WTC11 (cell line): ENCODE measurements at regions not wholly inside any gene's neighbourhood (a gene's known extent, or its start where the extent isn't known, plus 50 kb on each side); places are given as distances from the start of the nearest gene placed in this dataset.

ENCODE experiments used
- ATAC-seq: fragments of 200-7000 bp; cut with Tn5 transposase; 2 replicates; pipeline ENCODE4 v1.10.0; 2021; ENCODE audit warnings: mild to moderate bottlenecking, moderate library complexity
- CTCF ChIA-PET: fragments of 300-600 bp; sonication (Branson Sonifier 250); formaldehyde crosslinking; loops from one replicate; lab custom pipeline; 2021; ENCODE audit warnings: antibody characterized with exemption; lab: Charles Lee
- POLR2A ChIA-PET: fragments of 350-600 bp; sonication (Branson Sonifier 250); formaldehyde crosslinking; loops from one replicate; lab custom pipeline; 2021; ENCODE audit warnings: antibody characterized with exemption; lab: Charles Lee
- DNase-seq: peaks from one replicate; pipeline ENCODE4 v3.0.0; 2021; ENCODE audit warnings: low spot score
- H3K27ac Mint-ChIP-seq: 2 replicates; pipeline ENCODE4 v1.8.0; 2021; ENCODE audit warnings: mixed read lengths
- H3K27me3 Mint-ChIP-seq: 2 replicates; pipeline ENCODE4 v1.8.0; 2021; ENCODE audit warnings: low read depth, mild to moderate bottlenecking, moderate library complexity, mixed read lengths
- H3K36me3 Mint-ChIP-seq: 2 replicates; pipeline ENCODE4 v1.8.0; 2021; ENCODE audit warnings: mixed read lengths
- H3K4me1 Mint-ChIP-seq: 2 replicates; pipeline ENCODE4 v1.8.0; 2022; ENCODE audit warnings: mixed read lengths
- H3K4me3 Mint-ChIP-seq: 2 replicates; pipeline ENCODE4 v1.8.0; 2021; ENCODE audit warnings: mild to moderate bottlenecking, moderate library complexity, mixed read lengths
- H3K9me3 Mint-ChIP-seq: 2 replicates; pipeline ENCODE4 v1.8.0; 2021; ENCODE audit warnings: mixed read lengths
- ATF1 ChIP-seq: sonication (generic); formaldehyde crosslinking; IDR thresholded peaks from 2 replicates; pipeline ENCODE4 v1.8.1; 2023; ENCODE audit warnings: mild to moderate bottlenecking, moderate library complexity, missing genetic modification reagents
- ATF6 ChIP-seq: sonication (generic); formaldehyde crosslinking; IDR thresholded peaks from 2 replicates; pipeline ENCODE4 v1.8.1; 2023; ENCODE audit warnings: mild to moderate bottlenecking, missing genetic modification reagents
- CBFB ChIP-seq: sonication (generic); formaldehyde crosslinking; IDR thresholded peaks from 2 replicates; pipeline ENCODE4 v1.8.1; 2022; ENCODE audit warnings: mild to moderate bottlenecking, low read depth, missing genetic modification reagents
- CREM ChIP-seq: sonication (generic); formaldehyde crosslinking; IDR thresholded peaks from 2 replicates; pipeline ENCODE4 v1.8.1; 2022; ENCODE audit warnings: mild to moderate bottlenecking, missing genetic modification reagents, moderate library complexity
- ELF4 ChIP-seq: sonication (generic); formaldehyde crosslinking; IDR thresholded peaks from 2 replicates; pipeline ENCODE4 v1.8.1; 2022; ENCODE audit warnings: low read depth, mild to moderate bottlenecking, moderate library complexity, missing genetic modification reagents
- EMX1 ChIP-seq: fragments of 250-450 bp; sonication (Bioruptor Pico); IDR thresholded peaks from 2 replicates; pipeline ENCODE4 v1.8.0; 2021; ENCODE audit warnings: mild to moderate bottlenecking
- FOXK1 ChIP-seq: sonication (generic); formaldehyde crosslinking; IDR thresholded peaks from 2 replicates; pipeline ENCODE4 v1.8.0; 2022; ENCODE audit warnings: mild to moderate bottlenecking, moderate library complexity, missing genetic modification reagents
- GABPB1 ChIP-seq: sonication (generic); formaldehyde crosslinking; IDR thresholded peaks from 2 replicates; pipeline ENCODE4 v1.8.1; 2023; ENCODE audit warnings: mild to moderate bottlenecking, missing genetic modification reagents
- GRHL2 ChIP-seq: fragments of 250-450 bp; sonication (Bioruptor Pico); IDR thresholded peaks from 2 replicates; pipeline ENCODE4 v1.8.0; 2022; ENCODE audit warnings: mild to moderate bottlenecking, moderate library complexity; ENCODE audit not compliant: insufficient replicate concordance, severe bottlenecking
- HMGXB4 ChIP-seq: sonication (generic); formaldehyde crosslinking; IDR thresholded peaks from 2 replicates; pipeline ENCODE4 v1.8.1; 2023; ENCODE audit warnings: mild to moderate bottlenecking, moderate library complexity, missing genetic modification reagents
- IRF2 ChIP-seq: sonication (generic); formaldehyde crosslinking; IDR thresholded peaks from 2 replicates; pipeline ENCODE4 v1.8.0; 2022; ENCODE audit warnings: low read depth, missing genetic modification reagents, borderline replicate concordance
- JAZF1 ChIP-seq: fragments of 250-450 bp; sonication (Bioruptor Pico); IDR thresholded peaks from 2 replicates; pipeline ENCODE4 v1.9.0; 2021; ENCODE audit warnings: moderate library complexity, mild to moderate bottlenecking, inconsistent platforms
- MXD4 ChIP-seq: fragments of 250-450 bp; sonication (Bioruptor Pico); IDR thresholded peaks from 2 replicates; pipeline ENCODE4 v1.8.0; 2021; ENCODE audit warnings: mild to moderate bottlenecking, moderate library complexity, borderline replicate concordance
- PREB ChIP-seq: sonication (generic); formaldehyde crosslinking; IDR thresholded peaks from 2 replicates; pipeline ENCODE4 v1.8.1; 2022; ENCODE audit warnings: mild to moderate bottlenecking, missing genetic modification reagents, moderate library complexity, borderline replicate concordance
- RELA ChIP-seq: sonication (generic); formaldehyde crosslinking; IDR thresholded peaks from 2 replicates; pipeline ENCODE4 v1.8.1; 2022; ENCODE audit warnings: missing genetic modification reagents, mild to moderate bottlenecking, borderline replicate concordance
- RORB ChIP-seq: fragments of 250-450 bp; sonication (Bioruptor Pico); IDR thresholded peaks from 2 replicates; pipeline ENCODE4 v1.9.0; 2021; ENCODE audit warnings: mild to moderate bottlenecking
- SMAD3 ChIP-seq: sonication (generic); formaldehyde crosslinking; IDR thresholded peaks from 2 replicates; pipeline ENCODE4 v1.8.0; 2022; ENCODE audit warnings: missing genetic modification reagents, mild to moderate bottlenecking, borderline replicate concordance
- SMAD4 ChIP-seq: sonication (generic); formaldehyde crosslinking; IDR thresholded peaks from 2 replicates; pipeline ENCODE4 v1.8.0; 2022; ENCODE audit warnings: mild to moderate bottlenecking, missing genetic modification reagents
- TP53 ChIP-seq: sonication (generic); formaldehyde crosslinking; IDR thresholded peaks from 2 replicates; pipeline ENCODE4 v1.8.1; 2023; ENCODE audit warnings: mild to moderate bottlenecking, missing genetic modification reagents
- ZNF138 ChIP-seq: sonication (generic); formaldehyde crosslinking; conservative IDR thresholded peaks from 2 replicates; pipeline ENCODE4 v1.8.1; 2022; ENCODE audit warnings: mild to moderate bottlenecking, moderate library complexity, missing genetic modification reagents
- ZNF263 ChIP-seq: sonication (generic); formaldehyde crosslinking; IDR thresholded peaks from 2 replicates; pipeline ENCODE4 v1.8.1; 2022; ENCODE audit warnings: low read depth, mild to moderate bottlenecking, moderate library complexity, missing genetic modification reagents
- ZNF423 ChIP-seq: fragments of 250-450 bp; sonication (Bioruptor Pico); IDR thresholded peaks from 2 replicates; pipeline ENCODE4 v2.1.2; 2022; ENCODE audit warnings: mild to moderate bottlenecking, moderate library complexity
- TF ChIP-seq, protein P1 (sequence below): sonication (generic); formaldehyde crosslinking; IDR thresholded peaks from 2 replicates; pipeline ENCODE4 v1.8.0; 2023; ENCODE audit warnings: missing genetic modification reagents

DNA sequence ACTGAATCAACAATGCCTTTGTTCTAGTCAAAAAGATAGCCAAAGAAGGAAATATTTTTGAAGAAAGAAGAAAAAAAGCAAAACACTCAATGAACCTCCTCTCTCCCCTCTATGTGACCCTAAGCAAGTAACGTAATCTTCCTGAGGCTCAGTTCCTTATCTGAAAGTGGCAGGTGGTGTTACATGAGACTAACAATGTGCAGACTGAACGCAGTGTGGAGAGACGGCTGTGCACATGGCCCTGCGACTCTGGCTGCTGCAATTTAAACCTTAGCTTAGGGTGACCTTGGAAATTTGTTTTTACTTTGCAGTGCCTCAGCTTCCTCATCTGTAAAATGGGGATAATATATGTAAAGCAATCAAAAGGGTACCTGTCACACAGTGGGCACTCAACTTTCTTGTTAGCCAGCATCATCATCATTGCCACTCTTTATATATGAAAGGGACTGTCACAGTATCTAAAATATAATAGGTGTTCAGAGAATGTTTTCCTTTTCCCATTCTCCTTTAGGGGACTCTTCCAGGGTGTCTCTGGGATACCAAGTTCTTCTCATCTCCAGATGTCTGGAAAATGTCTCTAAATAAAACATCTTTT is 100.1 kb upstream of the JUN start:
- CTCF ChIA-PET: no interaction called here
- TF ChIP-seq CBFB (CRISPR knock-in tag): no peak
- no peak for TF ChIP-seq IRF2
- DNase-seq (no peak), ATAC-seq (no peak)
- POLR2A ChIA-PET: no interaction called here
- no peak overlapping the region for H3K4me3 Mint-ChIP-seq
- peaks cover 6% of the 10 kb centered on the region for H3K4me1 Mint-ChIP-seq
- H3K36me3 Mint-ChIP-seq: no peaks in the 10 kb centered on the region
- no peaks in the 10 kb centered on the region; the same call in 1 of the 2 replicates for H3K27me3 Mint-ChIP-seq
- no peaks in the 10 kb centered on the region for H3K9me3 Mint-ChIP-seq
- H3K27ac Mint-ChIP-seq: no peak overlapping the region

- POLR2A ChIA-PET: no interaction called here
- CTCF ChIA-PET: no interaction called here
Observed at GRCh38 chr1:58884706-58885661, 101.1 kb upstream of the JUN start.

GRCh38 chr1:58885998-58886397 is 102.2 kb upstream of the JUN start:
- no peak overlapping the region for H3K27ac Mint-ChIP-seq
- TF ChIP-seq JAZF1 (no peak), RORB (CRISPR knock-in tag) (no peak), MXD4 (CRISPR knock-in tag) (no peak), ZNF263 (CRISPR knock-in tag) (no peak), SMAD3 (CRISPR knock-in tag) (no peak), FOXK1 (no peak), TP53 (CRISPR knock-in tag) (no peak), HMGXB4 (no peak)
- H3K36me3 Mint-ChIP-seq: no peaks in the 10 kb centered on the region
- DNase-seq: no peak
- H3K9me3 Mint-ChIP-seq: no peaks in the 10 kb centered on the region; the same call in 1 of the 2 replicates
- POLR2A ChIA-PET: no interaction called here
- no peaks in the 10 kb centered on the region; the same call in 1 of the 2 replicates for H3K27me3 Mint-ChIP-seq
- H3K4me1 Mint-ChIP-seq: peaks cover 6% of the 10 kb centered on the region
- H3K4me3 Mint-ChIP-seq: no peak overlapping the region
- CTCF ChIA-PET: no interaction called here
- no peak for ATAC-seq

More at GRCh38 chr1:58884706-58885661, 101.1 kb upstream of the JUN start:
- Mint-ChIP-seq H3K36me3 (no peaks in the 10 kb centered on the region), H3K4me3 (no peak overlapping the region), H3K27ac (no peak overlapping the region), H3K27me3 (no peaks in the 10 kb centered on the region; the same call in 1 of the 2 replicates), H3K9me3 (no peaks in the 10 kb centered on the region), H3K4me1 (peaks cover 6% of the 10 kb centered on the region)
- TF ChIP-seq ATF1 (CRISPR knock-in tag) (no peak), GABPB1 (CRISPR knock-in tag) (peak; percentile 80)
- no peak for DNase-seq
- ATAC-seq: no peak

GRCh38 chr1:58886611-58887010 is 102.8 kb upstream of the JUN start:
- CTCF ChIA-PET: no interaction called here
- no peaks in the 10 kb centered on the region for H3K36me3 Mint-ChIP-seq
- H3K9me3 Mint-ChIP-seq: peaks cover 4% of the 10 kb centered on the region; the same call in 1 of the 2 replicates
- H3K4me3 Mint-ChIP-seq: no peak overlapping the region
- H3K27me3 Mint-ChIP-seq: no peaks in the 10 kb centered on the region; the same call in 1 of the 2 replicates
- DNase-seq: no peak
- no peak overlapping the region for H3K27ac Mint-ChIP-seq
- POLR2A ChIA-PET: no interaction called here
- H3K4me1 Mint-ChIP-seq: peaks cover 6% of the 10 kb centered on the region
- no peak for ATAC-seq
- TF ChIP-seq, protein P1, sequence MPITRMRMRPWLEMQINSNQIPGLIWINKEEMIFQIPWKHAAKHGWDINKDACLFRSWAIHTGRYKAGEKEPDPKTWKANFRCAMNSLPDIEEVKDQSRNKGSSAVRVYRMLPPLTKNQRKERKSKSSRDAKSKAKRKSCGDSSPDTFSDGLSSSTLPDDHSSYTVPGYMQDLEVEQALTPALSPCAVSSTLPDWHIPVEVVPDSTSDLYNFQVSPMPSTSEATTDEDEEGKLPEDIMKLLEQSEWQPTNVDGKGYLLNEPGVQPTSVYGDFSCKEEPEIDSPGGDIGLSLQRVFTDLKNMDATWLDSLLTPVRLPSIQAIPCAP: no peak
- TF ChIP-seq SMAD4 (CRISPR knock-in tag) (no peak), GRHL2 (CRISPR knock-in tag) (no peak), CREM (CRISPR knock-in tag) (no peak), RELA (CRISPR knock-in tag) (no peak), EMX1 (CRISPR knock-in tag) (no peak), SMAD3 (CRISPR knock-in tag) (no peak), RORB (CRISPR knock-in tag) (no peak), ATF6 (CRISPR knock-in tag) (no peak), ZNF423 (CRISPR knock-in tag) (no peak), ZNF138 (CRISPR knock-in tag) (no peak), PREB (no peak), ELF4 (no peak)
